ENCODE measurements at regions not wholly inside any gene's neighbourhood (a gene's known extent, or its start where the extent isn't known, plus 50 kb on each side); places are given as distances from the start of the nearest gene placed in this dataset.

DNA sequence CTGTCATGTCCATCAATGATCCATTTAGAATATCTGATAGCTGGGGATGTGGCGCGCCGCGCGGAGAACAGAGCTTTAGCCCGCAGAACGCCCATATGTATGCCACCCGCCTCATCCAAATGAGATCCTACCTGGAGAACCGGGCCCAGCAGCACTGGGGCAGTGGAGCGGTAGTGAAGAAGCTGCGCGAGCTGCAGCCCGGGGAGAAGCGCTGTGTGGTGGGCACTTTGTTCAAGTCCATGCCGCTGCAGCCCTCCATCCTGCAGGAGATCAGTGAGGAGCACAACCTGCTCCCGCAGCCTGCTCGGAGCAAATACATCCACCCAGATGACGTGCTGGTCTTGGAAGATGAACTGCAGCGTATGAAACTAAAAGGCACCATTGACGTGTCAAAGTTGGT lies 313.7 kb downstream of the NR2F1-AS1 start:
- TF ChIP-seq, protein P1, sequence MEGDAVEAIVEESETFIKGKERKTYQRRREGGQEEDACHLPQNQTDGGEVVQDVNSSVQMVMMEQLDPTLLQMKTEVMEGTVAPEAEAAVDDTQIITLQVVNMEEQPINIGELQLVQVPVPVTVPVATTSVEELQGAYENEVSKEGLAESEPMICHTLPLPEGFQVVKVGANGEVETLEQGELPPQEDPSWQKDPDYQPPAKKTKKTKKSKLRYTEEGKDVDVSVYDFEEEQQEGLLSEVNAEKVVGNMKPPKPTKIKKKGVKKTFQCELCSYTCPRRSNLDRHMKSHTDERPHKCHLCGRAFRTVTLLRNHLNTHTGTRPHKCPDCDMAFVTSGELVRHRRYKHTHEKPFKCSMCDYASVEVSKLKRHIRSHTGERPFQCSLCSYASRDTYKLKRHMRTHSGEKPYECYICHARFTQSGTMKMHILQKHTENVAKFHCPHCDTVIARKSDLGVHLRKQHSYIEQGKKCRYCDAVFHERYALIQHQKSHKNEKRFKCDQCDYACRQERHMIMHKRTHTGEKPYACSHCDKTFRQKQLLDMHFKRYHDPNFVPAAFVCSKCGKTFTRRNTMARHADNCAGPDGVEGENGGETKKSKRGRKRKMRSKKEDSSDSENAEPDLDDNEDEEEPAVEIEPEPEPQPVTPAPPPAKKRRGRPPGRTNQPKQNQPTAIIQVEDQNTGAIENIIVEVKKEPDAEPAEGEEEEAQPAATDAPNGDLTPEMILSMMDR (IDR thresholded peaks at IDR 0.05; ENCODE audit: low read depth, low read length), result no peak
- TF ChIP-seq POLR2A (IDR thresholded peaks at IDR 0.05; ENCODE audit: extremely low read depth, insufficient read length), result no peak
- TF ChIP-seq, protein P2, sequence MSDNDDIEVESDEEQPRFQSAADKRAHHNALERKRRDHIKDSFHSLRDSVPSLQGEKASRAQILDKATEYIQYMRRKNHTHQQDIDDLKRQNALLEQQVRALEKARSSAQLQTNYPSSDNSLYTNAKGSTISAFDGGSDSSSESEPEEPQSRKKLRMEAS (IDR thresholded peaks at IDR 0.05; ENCODE audit: low read depth, low read length), result no peak

All from NB4 (cell line).